GM10266 (cell line): ENCODE measurements at regions not wholly inside any gene's neighbourhood (a gene's known extent, or its start where the extent isn't known, plus 50 kb on each side); places are given as distances from the start of the nearest gene placed in this dataset.

ENCODE experiments used
- DNase-seq: peaks from one replicate; pipeline ENCODE4 v3.0.0; 2012; ENCODE audit errors: extremely low spot score
- CTCF ChIP-seq: IDR thresholded peaks from 2 replicates; pipeline ENCODE4 v1.5.1; 2012; ENCODE audit warnings: mild to moderate bottlenecking, low read depth; ENCODE audit not compliant: control insufficient read depth, insufficient read depth; ENCODE audit errors: missing control alignments

GRCh38 chr16:85391175-85391707, 221.9 kb upstream of the GSE1 start:
- no peak for TF ChIP-seq CTCF

GRCh38 chr16:85391769-85392583, 221.1 kb upstream of the GSE1 start:
- DNase-seq = no peak
- TF ChIP-seq CTCF = no peak

More at GRCh38 chr16:85391175-85391707, 221.9 kb upstream of the GSE1 start:
- no peak for DNase-seq

GRCh38 chr16:85392756-85393673, 220.1 kb upstream of the GSE1 start:
- no peak for TF ChIP-seq CTCF
- no peak for DNase-seq

- TF ChIP-seq CTCF = peak; percentile 85
- DNase-seq = peak; percentile 89
These were observed 219.3 kb upstream of the GSE1 start for GRCh38 chr16:85393674-85394451.

- no peak for DNase-seq
- TF ChIP-seq CTCF = no peak
These were observed 218.5 kb upstream of the GSE1 start for GRCh38 chr16:85394456-85395206.

- no peak for TF ChIP-seq CTCF
- peak; percentile 76 for DNase-seq
These were observed 217.8 kb upstream of the GSE1 start for GRCh38 chr16:85395207-85395912.
